ENCODE measurements at regions not wholly inside any gene's neighbourhood (a gene's known extent, or its start where the extent isn't known, plus 50 kb on each side); places are given as distances from the start of the nearest gene placed in this dataset.

DNA sequence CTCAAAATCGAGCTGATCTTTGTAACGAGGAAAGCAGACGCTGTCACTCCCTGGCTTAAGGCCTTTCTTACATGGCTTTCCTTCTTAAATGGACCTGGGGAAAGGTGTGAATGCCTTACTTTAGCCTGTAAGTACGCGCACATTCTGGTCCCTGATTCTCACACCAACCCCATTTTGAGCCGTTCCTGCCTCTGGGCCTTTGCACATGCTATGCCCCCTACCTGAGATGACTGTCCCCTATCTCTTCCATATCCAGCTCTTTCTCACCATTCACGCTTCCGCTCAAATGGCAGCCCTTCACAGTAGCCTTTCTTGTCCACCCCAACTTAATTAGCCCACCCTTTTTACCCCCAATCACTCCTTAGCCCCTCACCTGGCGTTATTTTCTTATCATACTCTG lies 496.7 kb downstream of the SHQ1 start:
- ATAC-seq (replicated peaks) = no peak
- H3K9me3 Mint-ChIP-seq = no peaks in the 10 kb centered on the region
- H3K27ac Mint-ChIP-seq = peak overlapping the region in 1 of 2 donors; percentile 9
- H3K27me3 Mint-ChIP-seq = peaks cover 24 to 30% of the 10 kb centered on the region in 2 donors
- no peak for DNase-seq
- H3K4me1 Mint-ChIP-seq (ENCODE audit: low read depth in 2 of 2) = no peaks in the 10 kb centered on the region
- H3K36me3 Mint-ChIP-seq (ENCODE audit: insufficient read depth) = no peaks in the 10 kb centered on the region
- H3K4me3 Mint-ChIP-seq = no peak overlapping the region

DNA sequence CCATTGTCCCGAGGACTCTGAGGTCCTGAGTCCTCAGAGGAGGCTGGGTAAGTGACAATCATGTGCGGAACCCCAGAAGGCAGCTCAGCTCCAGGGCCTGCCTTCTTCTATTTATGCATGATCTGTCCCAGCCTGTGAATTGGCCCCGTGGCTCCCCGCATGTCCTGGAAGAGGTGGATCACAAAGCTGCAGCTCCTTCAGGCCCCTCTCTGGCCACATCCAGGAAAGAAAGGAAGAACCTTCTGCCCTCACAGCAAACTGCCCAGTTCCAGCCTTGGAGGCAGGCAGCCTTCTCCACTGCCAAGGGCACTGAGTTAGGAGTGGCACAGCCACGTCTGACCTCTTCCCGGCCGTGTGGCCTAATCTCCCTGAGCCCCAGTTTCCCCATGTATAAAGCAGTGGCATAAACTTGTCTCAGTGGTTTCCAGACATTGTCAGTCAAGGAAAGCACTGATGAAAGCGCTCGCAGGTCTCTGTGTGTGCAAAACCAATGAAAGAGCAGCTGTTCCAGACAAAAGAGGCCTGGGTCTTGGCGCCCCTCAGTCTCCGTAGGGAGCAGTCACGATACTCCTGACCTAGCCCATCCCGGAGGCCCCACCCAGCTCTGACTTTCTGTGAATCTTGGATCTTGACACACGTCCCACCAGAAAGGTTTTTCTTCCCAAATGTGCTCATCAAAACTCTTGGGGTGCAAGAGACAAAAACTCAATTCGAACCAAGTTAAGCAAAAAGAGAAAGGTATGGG lies 497.3 kb downstream of the SHQ1 start:
- no peak for ATAC-seq (replicated peaks)
- no peak for DNase-seq
- H3K4me1 Mint-ChIP-seq (ENCODE audit: low read depth in 2 of 2) = peaks cover 2 to 4% of the 10 kb centered on the region in 2 donors
- peaks cover 24 to 30% of the 10 kb centered on the region in 2 donors for H3K27me3 Mint-ChIP-seq
- H3K4me3 Mint-ChIP-seq = no peak overlapping the region
- H3K27ac Mint-ChIP-seq = no peak overlapping the region
- no peaks in the 10 kb centered on the region for H3K9me3 Mint-ChIP-seq
- H3K36me3 Mint-ChIP-seq (ENCODE audit: insufficient read depth) = no peaks in the 10 kb centered on the region

DNA sequence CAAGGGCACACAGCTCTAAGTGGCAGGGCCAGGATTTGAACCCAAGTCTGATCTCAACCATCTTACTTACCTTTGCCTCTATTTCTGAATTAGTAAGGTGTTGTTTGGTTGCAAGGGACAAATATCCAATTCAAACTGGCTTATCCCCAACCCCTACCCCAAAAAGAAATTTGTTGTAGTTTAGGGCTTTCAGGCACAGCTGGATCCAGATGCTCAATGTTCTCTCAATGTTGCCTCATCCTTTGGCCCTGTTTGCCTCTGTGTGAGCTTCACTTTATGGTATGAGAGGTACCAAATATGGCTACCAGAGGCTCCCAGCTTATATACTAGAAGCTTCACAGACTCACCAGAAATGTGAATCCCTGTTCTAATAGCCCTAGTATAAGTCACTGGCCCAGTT lies 499.9 kb downstream of the SHQ1 start:
- Mint-ChIP-seq H3K9me3 (no peaks in the 10 kb centered on the region), H3K27me3 (peaks cover 22 to 27% of the 10 kb centered on the region in 2 donors), H3K27ac (no peak overlapping the region), H3K4me1 (ENCODE audit: low read depth in 2 of 2) (peaks cover 8 to 22% of the 10 kb centered on the region in 2 donors), H3K36me3 (ENCODE audit: insufficient read depth) (no peaks in the 10 kb centered on the region), H3K4me3 (no peak overlapping the region)
- DNase-seq (no peak), ATAC-seq (replicated peaks) (no peak)

DNA sequence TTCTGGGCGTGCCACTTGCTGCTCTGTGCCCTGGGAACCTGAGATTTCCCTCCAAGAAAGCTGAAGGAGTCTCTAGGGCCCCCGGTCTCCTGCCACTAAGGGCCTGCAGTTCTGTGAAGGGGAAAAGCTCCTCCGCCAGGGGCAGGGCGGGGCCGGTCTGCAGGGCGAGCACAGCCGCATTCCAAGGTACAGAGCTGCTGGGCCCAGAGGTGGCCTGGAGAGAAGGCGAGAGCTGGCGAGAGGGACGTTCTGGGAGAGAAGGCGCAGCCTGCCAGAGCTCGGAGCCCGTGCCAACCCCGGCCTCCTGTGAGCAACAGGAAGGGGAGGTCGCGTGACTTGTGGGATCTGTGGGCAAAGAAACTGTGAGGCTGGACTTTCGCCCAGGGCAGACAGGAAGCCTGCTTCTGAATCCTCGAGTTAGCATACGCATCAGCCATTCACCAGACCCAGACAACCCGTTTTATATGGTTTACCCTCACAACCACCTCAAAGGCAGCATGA lies 500.4 kb downstream of the SHQ1 start:
- Mint-ChIP-seq H3K27ac (no peak overlapping the region), H3K9me3 (no peaks in the 10 kb centered on the region), H3K4me1 (ENCODE audit: low read depth in 2 of 2) (peaks cover 8 to 24% of the 10 kb centered on the region in 2 donors), H3K4me3 (no peak overlapping the region), H3K36me3 (ENCODE audit: insufficient read depth) (no peaks in the 10 kb centered on the region), H3K27me3 (peaks cover 17 to 22% of the 10 kb centered on the region in 2 donors)
- ATAC-seq (replicated peaks) = peak; percentile 44
- DNase-seq = no peak

DNA sequence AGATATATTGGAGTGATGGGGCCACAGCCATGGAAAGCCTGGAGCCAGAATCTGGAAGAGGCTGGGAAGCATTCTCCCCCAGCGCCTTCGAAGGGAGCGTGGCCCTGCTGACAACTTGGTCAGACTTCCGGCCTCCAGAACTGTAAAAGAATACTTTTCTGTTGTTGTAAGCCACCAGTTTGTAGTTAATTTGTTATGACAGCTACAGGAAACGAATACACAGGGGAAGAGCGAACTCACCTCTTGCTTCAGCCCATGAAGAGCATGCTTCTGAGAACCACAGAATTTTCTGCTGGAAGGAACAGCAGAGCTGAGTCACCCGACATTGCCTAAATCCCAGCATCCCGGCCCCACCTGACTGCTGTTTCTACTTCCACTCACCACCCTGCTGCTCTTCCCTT lies 501.7 kb downstream of the SHQ1 start:
- ATAC-seq (replicated peaks) = no peak
- no peak overlapping the region for H3K27ac Mint-ChIP-seq
- no peak for DNase-seq
- peaks cover 3 to 9% of the 10 kb centered on the region in 2 donors for H3K27me3 Mint-ChIP-seq
- peak overlapping the region in 1 of 2 donors; percentile 35 for H3K4me3 Mint-ChIP-seq
- peaks cover 8 to 24% of the 10 kb centered on the region in 2 donors for H3K4me1 Mint-ChIP-seq (ENCODE audit: low read depth in 2 of 2)
- H3K9me3 Mint-ChIP-seq = no peaks in the 10 kb centered on the region
- no peaks in the 10 kb centered on the region for H3K36me3 Mint-ChIP-seq (ENCODE audit: insufficient read depth)

DNA sequence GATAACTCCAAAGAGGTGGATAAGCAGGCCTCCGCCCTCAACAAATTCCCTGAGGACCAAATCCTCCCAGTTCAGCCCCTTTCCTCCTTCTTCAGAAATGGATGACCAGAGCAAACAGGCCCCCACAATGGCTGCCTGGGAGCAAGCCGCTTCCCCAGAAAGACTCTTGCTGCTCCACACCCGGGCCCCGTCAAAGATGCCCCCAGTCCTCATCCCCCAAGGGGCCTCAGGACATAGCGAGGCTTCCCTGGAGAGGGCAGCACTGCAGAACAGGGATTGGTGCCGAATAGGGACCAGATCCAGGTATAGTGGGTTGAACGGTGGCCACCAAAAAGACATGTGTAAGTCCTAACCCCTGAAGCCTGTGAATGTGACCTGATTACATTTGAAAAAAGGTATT lies 502.3 kb downstream of the SHQ1 start:
- H3K4me1 Mint-ChIP-seq (ENCODE audit: low read depth in 2 of 2) = peaks cover 8 to 24% of the 10 kb centered on the region in 2 donors
- peak overlapping the region in 1 of 2 donors; percentile 35 for H3K4me3 Mint-ChIP-seq
- H3K27me3 Mint-ChIP-seq = peaks cover 0 to 3% of the 10 kb centered on the region in 2 donors
- DNase-seq = no peak
- H3K27ac Mint-ChIP-seq = peak overlapping the region in 1 of 2 donors; percentile 79
- no peaks in the 10 kb centered on the region for H3K36me3 Mint-ChIP-seq (ENCODE audit: insufficient read depth)
- no peaks in the 10 kb centered on the region for H3K9me3 Mint-ChIP-seq
- no peak for ATAC-seq (replicated peaks)

DNA sequence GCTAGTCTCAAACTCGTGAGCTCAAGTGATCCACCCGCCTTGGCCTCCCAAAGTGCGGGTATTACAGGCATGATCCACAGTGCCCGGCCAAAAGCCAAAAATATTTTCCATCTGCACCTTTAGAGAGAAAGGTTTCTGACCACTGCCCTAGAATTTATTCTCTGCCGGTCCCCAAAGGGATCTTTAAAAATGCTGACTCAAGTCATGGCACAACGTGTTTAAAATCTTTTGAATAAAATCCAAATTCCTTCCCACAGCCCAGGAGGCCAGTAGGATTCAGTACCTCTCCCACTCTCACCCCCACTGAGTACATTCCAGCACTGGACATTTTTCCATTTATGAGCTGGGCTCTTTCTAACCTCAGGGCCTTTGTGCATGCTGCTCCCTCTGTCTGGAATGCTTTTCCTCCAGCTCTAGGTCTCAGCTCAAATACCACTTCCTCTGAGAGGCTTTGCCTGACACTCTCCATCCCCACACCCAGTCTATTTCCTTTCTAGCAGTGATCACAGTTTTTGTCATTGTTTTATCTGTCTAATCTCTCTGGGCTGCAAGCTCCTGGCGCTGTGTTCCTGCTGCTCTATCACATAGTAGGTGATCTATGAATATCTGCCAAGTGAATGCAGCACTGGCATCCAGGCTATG lies 502.9 kb downstream of the SHQ1 start:
- peaks cover 8 to 24% of the 10 kb centered on the region in 2 donors for H3K4me1 Mint-ChIP-seq (ENCODE audit: low read depth in 2 of 2)
- no peaks in the 10 kb centered on the region for H3K27me3 Mint-ChIP-seq
- DNase-seq (no peak), ATAC-seq (replicated peaks) (no peak)
- H3K9me3 Mint-ChIP-seq = no peaks in the 10 kb centered on the region
- no peak overlapping the region for H3K4me3 Mint-ChIP-seq
- H3K27ac Mint-ChIP-seq = peak overlapping the region; percentile 8 to 79
- H3K36me3 Mint-ChIP-seq (ENCODE audit: insufficient read depth) = no peaks in the 10 kb centered on the region

DNA sequence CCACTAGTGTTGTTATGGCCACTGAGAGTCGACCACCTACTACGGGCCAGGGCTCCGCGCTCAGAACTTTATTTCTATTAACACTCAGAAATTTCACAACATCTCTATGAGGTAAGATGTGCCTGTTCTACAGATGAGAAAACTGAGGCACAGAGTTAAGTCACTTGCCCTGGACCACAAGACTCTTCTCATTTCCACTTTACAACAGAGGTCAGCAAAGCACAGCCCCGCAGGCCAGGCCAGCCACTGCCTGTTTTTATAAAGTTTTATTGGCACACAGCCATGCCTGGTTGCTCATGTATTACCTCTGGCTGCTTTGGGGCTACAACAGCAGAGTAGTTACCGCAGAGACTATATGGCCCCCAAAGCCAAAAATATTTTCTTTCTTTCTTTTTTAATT lies 503.6 kb downstream of the SHQ1 start:
- Mint-ChIP-seq H3K4me3 (no peak overlapping the region), H3K27ac (peak overlapping the region in 1 of 2 donors; percentile 19), H3K9me3 (no peaks in the 10 kb centered on the region), H3K36me3 (ENCODE audit: insufficient read depth) (no peaks in the 10 kb centered on the region), H3K27me3 (no peaks in the 10 kb centered on the region), H3K4me1 (ENCODE audit: low read depth in 2 of 2) (peaks cover 8 to 24% of the 10 kb centered on the region in 2 donors)
- no peak for DNase-seq
- no peak for ATAC-seq (replicated peaks)

DNA sequence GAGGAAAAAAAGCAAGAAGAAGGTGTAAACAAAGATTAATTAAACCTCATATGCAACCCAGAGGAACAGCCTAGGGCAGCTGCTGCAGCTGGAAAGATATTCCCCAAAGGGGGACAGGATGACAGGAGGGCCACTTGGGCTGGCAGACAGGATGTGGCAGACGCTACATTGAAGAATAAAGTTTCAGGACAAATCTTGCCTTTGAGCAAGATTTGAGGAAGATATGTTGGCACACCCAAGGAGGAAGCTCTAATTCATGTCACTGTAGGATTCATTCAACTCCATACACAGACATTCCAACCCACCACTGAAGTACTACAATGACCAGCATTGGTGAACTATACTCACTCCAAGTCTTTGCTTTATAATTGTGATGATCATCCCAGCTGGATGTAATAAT lies 504.0 kb downstream of the SHQ1 start:
- H3K9me3 Mint-ChIP-seq = no peaks in the 10 kb centered on the region
- ATAC-seq (replicated peaks) = no peak
- H3K4me3 Mint-ChIP-seq = no peak overlapping the region
- H3K27ac Mint-ChIP-seq = peak overlapping the region in 1 of 2 donors; percentile 19
- DNase-seq = no peak
- H3K27me3 Mint-ChIP-seq = no peaks in the 10 kb centered on the region
- no peaks in the 10 kb centered on the region for H3K36me3 Mint-ChIP-seq (ENCODE audit: insufficient read depth)
- peaks cover 8 to 24% of the 10 kb centered on the region in 2 donors for H3K4me1 Mint-ChIP-seq (ENCODE audit: low read depth in 2 of 2)

DNA sequence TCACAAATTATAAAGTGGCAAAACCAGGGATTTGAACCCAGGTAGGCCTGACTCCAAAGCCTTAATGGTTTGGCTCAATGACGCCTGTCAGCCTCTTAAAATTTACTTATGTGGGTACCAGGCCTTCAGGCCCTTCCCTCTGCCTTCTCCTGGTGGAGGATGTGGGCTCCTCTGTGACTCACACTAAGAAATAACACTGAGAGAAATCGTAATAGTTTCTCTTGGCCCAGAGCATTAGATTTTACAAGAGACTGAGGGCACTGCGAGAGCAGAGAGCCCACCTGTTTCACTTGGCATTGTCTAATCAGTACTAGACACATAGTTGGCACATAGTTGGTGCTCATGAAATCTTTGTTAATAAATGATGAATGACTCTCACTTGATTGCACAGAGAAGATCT lies 505.2 kb downstream of the SHQ1 start:
- Mint-ChIP-seq H3K9me3 (no peaks in the 10 kb centered on the region), H3K36me3 (ENCODE audit: insufficient read depth) (no peaks in the 10 kb centered on the region), H3K4me3 (no peak overlapping the region), H3K27me3 (no peaks in the 10 kb centered on the region), H3K4me1 (ENCODE audit: low read depth in 2 of 2) (peaks cover 8 to 24% of the 10 kb centered on the region in 2 donors), H3K27ac (peak overlapping the region in 1 of 2 donors; percentile 11)
- ATAC-seq (replicated peaks) = no peak
- no peak for DNase-seq

DNA sequence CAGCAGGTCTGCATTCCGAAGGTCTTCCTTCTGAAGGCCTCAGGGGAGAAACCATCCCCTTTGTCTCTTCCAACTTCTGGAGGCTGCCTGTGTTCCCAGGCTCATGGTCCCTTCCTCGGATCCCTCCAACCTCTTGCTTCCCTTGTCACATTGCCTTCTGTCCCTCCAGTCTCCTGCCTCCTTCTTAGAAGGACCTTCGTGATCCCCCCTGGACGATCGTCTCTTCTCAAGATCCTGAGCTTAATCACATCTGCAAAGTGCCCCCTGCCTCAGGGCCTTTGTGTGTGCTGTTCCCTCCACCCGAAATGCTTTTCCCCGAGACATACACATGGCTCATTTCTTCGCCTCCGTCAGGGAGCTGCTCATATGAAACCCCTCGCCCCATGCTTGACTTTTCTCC lies 505.8 kb downstream of the SHQ1 start:
- DNase-seq = no peak
- Mint-ChIP-seq H3K4me3 (no peak overlapping the region), H3K27me3 (no peaks in the 10 kb centered on the region), H3K36me3 (ENCODE audit: insufficient read depth) (no peaks in the 10 kb centered on the region), H3K27ac (peak overlapping the region in 1 of 2 donors; percentile 11), H3K9me3 (no peaks in the 10 kb centered on the region), H3K4me1 (ENCODE audit: low read depth in 2 of 2) (peaks cover 8 to 24% of the 10 kb centered on the region in 2 donors)
- no peak for ATAC-seq (replicated peaks)

DNA sequence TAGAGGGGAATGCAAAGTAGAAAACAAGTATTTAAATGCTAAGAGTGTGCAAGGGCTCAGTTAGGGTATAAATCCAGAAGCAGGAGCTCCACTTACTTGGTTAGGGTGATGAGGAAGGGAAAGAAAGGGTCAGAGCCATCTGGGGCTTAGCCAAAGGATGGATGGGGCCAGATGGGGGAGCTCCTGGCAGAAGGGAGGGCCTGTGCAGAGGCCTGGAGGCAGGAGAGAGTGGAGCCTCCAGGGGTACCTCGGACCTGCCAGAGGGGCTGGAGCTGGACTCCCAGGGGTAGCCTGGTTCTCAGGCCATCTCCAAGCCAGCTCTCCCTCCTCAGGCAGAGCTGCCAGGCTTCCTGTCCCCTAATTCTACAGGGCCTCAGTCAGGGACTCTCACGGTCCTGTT lies 506.3 kb downstream of the SHQ1 start:
- Mint-ChIP-seq H3K27ac (no peak overlapping the region), H3K27me3 (no peaks in the 10 kb centered on the region), H3K4me1 (ENCODE audit: low read depth in 2 of 2) (peaks cover 8 to 24% of the 10 kb centered on the region in 2 donors), H3K36me3 (ENCODE audit: insufficient read depth) (no peaks in the 10 kb centered on the region), H3K9me3 (no peaks in the 10 kb centered on the region), H3K4me3 (no peak overlapping the region)
- ATAC-seq (replicated peaks) (no peak), DNase-seq (no peak)

DNA sequence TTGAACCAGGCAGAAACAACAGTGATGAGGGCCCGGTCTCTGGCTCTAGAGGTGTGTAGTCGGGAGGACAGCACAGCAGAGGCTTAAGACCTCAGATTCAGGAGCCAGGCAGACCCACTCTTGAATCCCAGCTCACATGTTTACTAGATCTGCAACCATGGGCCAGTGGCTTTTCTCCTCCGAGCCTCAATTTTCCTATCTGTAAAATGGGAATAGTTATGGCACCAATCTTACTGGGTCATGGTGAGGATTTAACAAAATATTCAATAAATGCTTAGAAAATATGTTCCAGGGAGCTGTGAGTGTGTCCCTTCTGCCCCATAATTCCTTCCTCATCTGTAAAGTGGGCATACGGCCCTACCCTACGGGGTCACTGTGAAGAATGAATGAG lies 506.9 kb downstream of the SHQ1 start:
- peaks cover 8 to 24% of the 10 kb centered on the region in 2 donors for H3K4me1 Mint-ChIP-seq (ENCODE audit: low read depth in 2 of 2)

More for the DNA sequence above, 506.9 kb downstream of the SHQ1 start:
- no peaks in the 10 kb centered on the region for H3K27me3 Mint-ChIP-seq
- DNase-seq (no peak), ATAC-seq (replicated peaks) (no peak)
- no peak overlapping the region for H3K27ac Mint-ChIP-seq
- H3K36me3 Mint-ChIP-seq (ENCODE audit: insufficient read depth) = no peaks in the 10 kb centered on the region
- H3K4me3 Mint-ChIP-seq = no peak overlapping the region
- no peaks in the 10 kb centered on the region for H3K9me3 Mint-ChIP-seq

Data from effector memory CD8-positive, alpha-beta T cell (primary cell).